ENCODE measurements at regions not wholly inside any gene's neighbourhood (a gene's known extent, or its start where the extent isn't known, plus 50 kb on each side); places are given as distances from the start of the nearest gene placed in this dataset.

- TF ChIP-seq NCOR1 (IDR thresholded peaks at IDR 0.05; ENCODE audit: borderline replicate concordance, low read length) (no peak; the same call in 1 of the 2 replicates), ADNP (CRISPR knock-in tag; IDR thresholded peaks at IDR 0.05) (no peak), MZF1 (CRISPR knock-in tag; IDR thresholded peaks at IDR 0.05; ENCODE audit: borderline replicate concordance) (no peak), ZNF761 (CRISPR knock-in tag; conservative IDR thresholded peaks at IDR 0.05) (no peak), TFAP4 (IDR thresholded peaks at IDR 0.05; ENCODE audit: borderline replicate concordance, low read depth) (peak; percentile 94), ZBTB25 (CRISPR knock-in tag; IDR thresholded peaks at IDR 0.05) (no peak), SP140L (CRISPR knock-in tag; IDR thresholded peaks at IDR 0.05; ENCODE audit: borderline replicate concordance) (no peak), THAP11 (CRISPR knock-in tag; IDR thresholded peaks at IDR 0.05) (peak; percentile 46; the same call in 1 of the 2 replicates), TEAD2 (CRISPR knock-in tag; IDR thresholded peaks at IDR 0.05) (no peak), AGO1 (IDR thresholded peaks at IDR 0.05; ENCODE audit: low read depth, low read length, poor library complexity, severe bottlenecking) (no peak), NFRKB (IDR thresholded peaks at IDR 0.05) (no peak), ZSCAN5A (CRISPR knock-in tag; IDR thresholded peaks at IDR 0.05; ENCODE audit: borderline replicate concordance) (no peak), GZF1 (CRISPR knock-in tag; IDR thresholded peaks at IDR 0.05) (no peak), PATZ1 (CRISPR knock-in tag; IDR thresholded peaks at IDR 0.05) (peak; percentile 49), ZNF703 (CRISPR knock-in tag; IDR thresholded peaks at IDR 0.05; ENCODE audit: borderline replicate concordance) (no peak), PLRG1 (conservative IDR thresholded peaks at IDR 0.05) (no peak)
These were observed 270.5 kb downstream of the ACTR3 start (continued) for GRCh38 chr2:114160263-114160981.
